SK-N-SH (cell line): ENCODE measurements at regions not wholly inside any gene's neighbourhood (a gene's known extent, or its start where the extent isn't known, plus 50 kb on each side); places are given as distances from the start of the nearest gene placed in this dataset.

Experiments used
- CTCF ChIA-PET: fragments of 300-600, 350-600 bp; formaldehyde crosslinking; extraction: SDS; loops from one replicate; lab custom pipeline; 2021; lab: Yijun Ruan, JAX
- POLR2A ChIA-PET: fragments of 350-600 bp; sonication (Branson Sonifier 250); formaldehyde crosslinking; extraction: SDS; loops from one replicate; lab custom pipeline; 2020; ENCODE audit warnings: antibody characterized with exemption, inconsistent platforms; lab: Yijun Ruan, JAX
- DNase-seq: peaks from one replicate; pipeline ENCODE4 v3.0.0; 2012
- H2AFZ ChIP-seq: fragments of 200-600 bp; sonication (generic); 2 replicates; pipeline ENCODE4 v1.8.1; 2016; ENCODE audit warnings: antibody characterized with exemption, mild to moderate bottlenecking, low read depth
- H3F3A ChIP-seq: fragments of 200-600 bp; sonication (generic); replicated peaks from 2 replicates; pipeline ENCODE3; 2016; ENCODE audit warnings: antibody characterized with exemption, mild to moderate bottlenecking; ENCODE audit not compliant: insufficient read depth
- H3K27ac ChIP-seq, 2 experiments: fragments of 200-500 bp in 1 of 2; fragments of 200-600 bp in 1 of 2; sonication (Bioruptor generic) in 1 of 2; sonication (generic), shearing (Covaris generic) in 1 of 2; 2 replicates each; pipeline versions ENCODE4 v1.5.1 to v1.6.1; 2014 to 2016; ENCODE audit warnings: low read depth in 2 of 2, inconsistent platforms in 1 of 2, low read length in 1 of 2, mild to moderate bottlenecking in 1 of 2, mixed read lengths in 1 of 2
- H3K27me3 ChIP-seq: fragments of 200-600 bp; sonication (generic), shearing (Covaris generic); 2 replicates; pipeline ENCODE4 v1.6.1; 2016; ENCODE audit warnings: mixed run types; ENCODE audit not compliant: insufficient read depth
- H3K36me3 ChIP-seq, 2 experiments: fragments of 200-500 bp in 1 of 2; fragments of 200-600 bp in 1 of 2; sonication (Bioruptor generic) in 1 of 2; sonication (generic) in 1 of 2; replicated peaks in 1 of 2; 2 replicates each; pipeline versions ENCODE3 to v1.5.1; 2014 to 2016; ENCODE audit warnings: low read length in 1 of 2, mild to moderate bottlenecking in 1 of 2; ENCODE audit not compliant: insufficient read depth in 2 of 2, control insufficient read depth in 1 of 2
- H3K4me1 ChIP-seq, 2 experiments: fragments of 200-500 bp in 1 of 2; fragments of 200-600 bp in 1 of 2; sonication (Bioruptor generic) in 1 of 2; sonication (generic), shearing (Covaris generic) in 1 of 2; 2 replicates each; pipeline versions ENCODE4 v1.5.1 to v1.6.1; 2014 to 2016; ENCODE audit warnings: low read depth in 1 of 2, low read length in 1 of 2, mixed run types in 1 of 2; ENCODE audit not compliant: insufficient read depth in 2 of 2, control insufficient read depth in 1 of 2
- H3K4me2 ChIP-seq: fragments of 200-600 bp; sonication (generic), shearing (Covaris generic); 2 replicates; pipeline ENCODE4 v1.6.1; 2017; ENCODE audit warnings: mixed run types
- H3K4me3 ChIP-seq, 2 experiments: fragments of 200-500 bp in 1 of 2; fragments of 200-600 bp in 1 of 2; sonication (Bioruptor generic) in 1 of 2; sonication (generic), shearing (Covaris generic) in 1 of 2; 2 replicates each; pipeline versions ENCODE4 v1.5.1 to v1.8.1; 2014 to 2016; ENCODE audit warnings: low read depth in 2 of 2, inconsistent platforms in 1 of 2, low read length in 1 of 2, mild to moderate bottlenecking in 1 of 2, mixed read lengths in 1 of 2, moderate library complexity in 1 of 2
- H3K79me2 ChIP-seq: fragments of 200-600 bp; sonication (generic); 2 replicates; pipeline ENCODE4 v1.8.1; 2017; ENCODE audit warnings: mild to moderate bottlenecking; ENCODE audit not compliant: insufficient read depth
- H3K9ac ChIP-seq: fragments of 200-600 bp; sonication (generic); 2 replicates; pipeline ENCODE4 v1.6.1; 2017; ENCODE audit warnings: mixed run types
- H3K9me2 ChIP-seq: fragments of 200-600 bp; sonication (generic); 2 replicates; pipeline ENCODE4 v1.6.1; 2017; ENCODE audit warnings: mixed run types
- H3K9me3 ChIP-seq: fragments of 200-600 bp; sonication (generic); 2 replicates; pipeline ENCODE4 v1.6.1; 2017; ENCODE audit warnings: mixed run types, mild to moderate bottlenecking, moderate library complexity
- H4K20me1 ChIP-seq: fragments of 200-600 bp; sonication (generic); 2 replicates; pipeline ENCODE4 v1.6.1; 2017; ENCODE audit warnings: mild to moderate bottlenecking, mixed run types; ENCODE audit not compliant: insufficient read depth
- ELF1 ChIP-seq: IDR thresholded peaks from 2 replicates; pipeline ENCODE4 v1.4.0; 2012
- EP300 ChIP-seq, 2 experiments: IDR thresholded peaks; 2 replicates each; pipeline versions ENCODE4 v1.4.0 to v1.6.1; 2012; ENCODE audit warnings: borderline replicate concordance in 1 of 2, low read depth in 1 of 2, low read length in 1 of 2
- EZH2phosphoT487 ChIP-seq: fragments of 200-600 bp; sonication (generic); IDR thresholded peaks from 2 replicates; pipeline ENCODE4 v1.6.1; 2017; ENCODE audit warnings: low read depth, mixed run types, mild to moderate bottlenecking, antibody characterized with exemption, moderate library complexity, borderline replicate concordance
- FOXJ3 ChIP-seq: sonication (generic); formaldehyde crosslinking; IDR thresholded peaks from 2 replicates; pipeline ENCODE4 v1.5.1; 2020; ENCODE audit warnings: mild to moderate bottlenecking, missing genetic modification reagents
- FOXM1 ChIP-seq: IDR thresholded peaks from 2 replicates; pipeline ENCODE4 v1.4.0; 2012; ENCODE audit warnings: low read depth, mild to moderate bottlenecking
- GABPA ChIP-seq: IDR thresholded peaks from 2 replicates; pipeline ENCODE4 v1.4.0; 2012; ENCODE audit warnings: low read depth, mild to moderate bottlenecking
- IRF3 ChIP-seq: fragments of 150-350 bp; IDR thresholded peaks from 2 replicates; pipeline ENCODE4 v1.6.1; 2016; ENCODE audit warnings: mild to moderate bottlenecking, low read depth, low read length
- MEF2A ChIP-seq: IDR thresholded peaks from 2 replicates; pipeline ENCODE4 v1.4.0; 2012; ENCODE audit warnings: low read depth, borderline replicate concordance
- NRF1 ChIP-seq: IDR thresholded peaks from 2 replicates; pipeline ENCODE4 v1.6.1; 2012; ENCODE audit warnings: low read depth, mild to moderate bottlenecking, low read length
- PBX3 ChIP-seq: IDR thresholded peaks from 2 replicates; pipeline ENCODE4; 2012
- REST ChIP-seq: IDR thresholded peaks from 2 replicates; pipeline ENCODE4 v1.6.1; 2012; ENCODE audit warnings: mild to moderate bottlenecking, low read depth, low read length, moderate library complexity
- RFX5 ChIP-seq: IDR thresholded peaks from 2 replicates; pipeline ENCODE4 v1.6.1; 2012; ENCODE audit warnings: mild to moderate bottlenecking, improper control_type of control experiment, low read length
- SIN3A ChIP-seq: IDR thresholded peaks from 2 replicates; pipeline ENCODE4 v1.6.1; 2012; ENCODE audit warnings: low read depth, mild to moderate bottlenecking, low read length, moderate library complexity, borderline replicate concordance
- SMC3 ChIP-seq: IDR thresholded peaks from 2 replicates; pipeline ENCODE4 v1.6.1; 2012; ENCODE audit warnings: low read depth, low read length, improper control_type of control experiment
- TAF1 ChIP-seq: IDR thresholded peaks from 2 replicates; pipeline ENCODE4 v1.6.1; 2012; ENCODE audit warnings: low read depth, mild to moderate bottlenecking, low read length, moderate library complexity, borderline replicate concordance
- TEAD4 ChIP-seq: IDR thresholded peaks from 2 replicates; pipeline ENCODE4 v1.4.0; 2012; ENCODE audit warnings: mild to moderate bottlenecking, borderline replicate concordance; ENCODE audit not compliant: insufficient read depth
- USF1 ChIP-seq: IDR thresholded peaks from 2 replicates; pipeline ENCODE4 v1.4.0; 2012; ENCODE audit warnings: low read depth, borderline replicate concordance
- YY1 ChIP-seq: IDR thresholded peaks from 2 replicates; pipeline ENCODE4 v1.4.0; 2012; ENCODE audit warnings: low read depth, mild to moderate bottlenecking
- WGBS: methylation state at CpG from one replicate; pipeline ENCODE4 v1.1.6; 2017; ENCODE audit warnings: low lambda C conversion rate; 5-methylcytosine and 5-hydroxymethylcytosine counted together

GRCh38 chr12:24600996-24601395, 347.9 kb downstream of the BCAT1 start (continued):
- TF ChIP-seq REST (no peak), FOXM1 (peak; percentile 86), EZH2phosphoT487 (no peak), TAF1 (peak; percentile 36; the same call in 1 of the 2 replicates), PBX3 (peak; percentile 96), RFX5 (no peak)

GRCh38 chr12:24600551-24600950, 348.4 kb downstream of the BCAT1 start:
- Histone ChIP-seq H3K9me3 (no peaks in the 10 kb centered on the region), H4K20me1 (no peaks in the 10 kb centered on the region; the same call in 1 of the 2 replicates), H3K9ac (no peak overlapping the region), H3K27me3 (no peaks in the 10 kb centered on the region), H3K4me1 (peaks cover 0 to 8% of the 10 kb centered on the region in 2 experiments; a peak in 2 of 4 replicates), H3K9me2 (no peaks in the 10 kb centered on the region), H2AFZ (no peak overlapping the region; the same call in 1 of the 2 replicates), H3K27ac (peak overlapping the region; percentile 47 to 69; a peak in 3 of 4 replicates), H3K36me3 (no peaks in the 10 kb centered on the region), H3K4me3 (no peak overlapping the region), H3K79me2 (no peaks in the 10 kb centered on the region), H3K4me2 (peak overlapping the region; percentile 34; the same call in 1 of the 2 replicates), H3F3A (peaks cover 8% of the 10 kb centered on the region)
- DNase-seq, result no peak
- TF ChIP-seq GABPA, result no peak
- TF ChIP-seq FOXJ3, result no peak
- TF ChIP-seq YY1, result no peak
- ChIA-PET CTCF (no interaction called here), POLR2A (no interaction called here)
- WGBS, result 21% methylated on average over 4 of the region's 4 CpGs

GRCh38 chr12:24599736-24600135, 349.2 kb downstream of the BCAT1 start:
- no peak overlapping the region for H2AFZ ChIP-seq
- DNase-seq, result no peak
- no peak overlapping the region for H3K27ac ChIP-seq
- CTCF ChIA-PET, result no interaction called here
- peaks cover 8% of the 10 kb centered on the region for H3F3A ChIP-seq
- POLR2A ChIA-PET, result no interaction called here
- H3K9ac ChIP-seq, result no peak overlapping the region
- H3K4me2 ChIP-seq, result no peak overlapping the region
- H3K36me3 ChIP-seq, result no peaks in the 10 kb centered on the region
- H3K4me1 ChIP-seq, result peaks cover 0 to 8% of the 10 kb centered on the region in 2 experiments; a peak in 2 of 4 replicates
- whole genome bisulfite sequencing, result 91% methylated on average over 5 of the region's 5 CpGs
- H4K20me1 ChIP-seq, result no peaks in the 10 kb centered on the region; the same call in 1 of the 2 replicates
- no peak for TF ChIP-seq SMC3
- TF ChIP-seq NRF1, result no peak
- no peak for TF ChIP-seq EP300 (IDR thresholded peaks at IDR 0.05; ENCODE audit: borderline replicate concordance in 1 of 2, low read depth in 1 of 2, low read length in 1 of 2)
- no peak for TF ChIP-seq SIN3A
- TF ChIP-seq IRF3, result no peak
- no peak for TF ChIP-seq RFX5
- no peak for TF ChIP-seq YY1
- TF ChIP-seq GABPA, result no peak
- no peak for TF ChIP-seq ELF1
- no peak for TF ChIP-seq USF1
- TF ChIP-seq MEF2A, result no peak
- TF ChIP-seq TEAD4, result no peak
- no peaks in the 10 kb centered on the region for H3K9me3 ChIP-seq
- no peaks in the 10 kb centered on the region for H3K9me2 ChIP-seq
- H3K4me3 ChIP-seq, result no peak overlapping the region
- H3K79me2 ChIP-seq, result no peaks in the 10 kb centered on the region
- H3K27me3 ChIP-seq, result no peaks in the 10 kb centered on the region; the same call in 1 of the 2 replicates
